ENCODE measurements at regions not wholly inside any gene's neighbourhood (a gene's known extent, or its start where the extent isn't known, plus 50 kb on each side); places are given as distances from the start of the nearest gene placed in this dataset.

- TF ChIP-seq MAX (IDR thresholded peaks at IDR 0.05) (no peak), POLR2A (IDR thresholded peaks at IDR 0.05; ENCODE audit: borderline replicate concordance, extremely low read depth, insufficient read depth, insufficient read length) (no peak), POLR2AphosphoS5 (IDR thresholded peaks at IDR 0.05; ENCODE audit: low read depth, low read length) (no peak), CTCF (IDR thresholded peaks at IDR 0.05 in 2 of 3, conservative IDR thresholded peaks at IDR 0.05 in 1 of 3; ENCODE audit: borderline replicate concordance in 1 of 3, insufficient read depth in 1 of 3, low read depth in 2 of 3, low read length in 2 of 3) (no peak), EZH2 (IDR thresholded peaks at IDR 0.05) (no peak), SIN3A (IDR thresholded peaks at IDR 0.05; ENCODE audit: low read depth) (no peak), REST (IDR thresholded peaks at IDR 0.05; ENCODE audit: low read depth) (no peak), TCF7L2 (IDR thresholded peaks at IDR 0.05; ENCODE audit: borderline replicate concordance, extremely low read depth, insufficient read depth, insufficient read length) (no peak), ZNF274 (IDR thresholded peaks at IDR 0.05; ENCODE audit: low read depth, low read length) (no peak), ATF3 (IDR thresholded peaks at IDR 0.05) (no peak), CEBPB (IDR thresholded peaks at IDR 0.05; ENCODE audit: low read depth) (no peak), RAD21 (IDR thresholded peaks at IDR 0.05; ENCODE audit: low read depth) (no peak), SRF (IDR thresholded peaks at IDR 0.05; ENCODE audit: low read depth) (no peak), EZH2phosphoT487 (IDR thresholded peaks at IDR 0.05; ENCODE audit: borderline replicate concordance) (no peak)
These were observed 114.6 kb downstream of the NBPF12 start for GRCh38 chr1:147052677-147053076.
